Vagina (tissue), 2 donors: ENCODE measurements at regions not wholly inside any gene's neighbourhood (a gene's known extent, or its start where the extent isn't known, plus 50 kb on each side); places are given as distances from the start of the nearest gene placed in this dataset.

ENCODE experiments used
- DNase-seq, 2 donors: peaks; one replicate each; pipeline ENCODE4 v3.0.0-alpha.2; 2017; ENCODE audit errors: extremely low spot score in 2 of 2
- H3K27ac ChIP-seq: fragments of 200-600 bp; sonication (generic); one replicate; pipeline ENCODE4 v1.5.1; 2019
- H3K27me3 ChIP-seq: fragments of 200-600 bp; sonication (generic); one replicate; pipeline ENCODE4 v1.5.1; 2019
- H3K36me3 ChIP-seq, 2 donors: fragments of 200-600 bp; sonication (generic); one replicate each; pipeline ENCODE4 v1.5.1; 2017 to 2019
- H3K4me1 ChIP-seq: fragments of 200-600 bp; sonication (generic); one replicate; pipeline ENCODE4 v1.5.1; 2019
- H3K4me3 ChIP-seq, 2 donors: fragments of 200-600 bp; sonication (generic); 1 replicate in 1 of 2; 2 replicates in 1 of 2; pipeline ENCODE4 v1.5.1; 2016 to 2019
- H3K9me3 ChIP-seq: fragments of 200-600 bp; sonication (generic); one replicate; pipeline ENCODE4 v1.5.1; 2019
- CTCF ChIP-seq, 3 experiments: fragments of 450-650 bp in 2 of 3; fragments of 200-600 bp in 1 of 3; sonication (generic) in 1 of 3; IDR thresholded peaks; one replicate each; pipeline ENCODE4 v1.5.1; 2017 to 2019; ENCODE audit warnings: antibody characterized with exemption in 3 of 3, mild to moderate bottlenecking in 2 of 3, moderate library complexity in 2 of 3
- POLR2A ChIP-seq, 2 donors: fragments of 450-650 bp; IDR thresholded peaks; one replicate each; pipeline ENCODE4 v1.6.1; 2017; ENCODE audit warnings: antibody characterized with exemption in 2 of 2, mild to moderate bottlenecking in 2 of 2, moderate library complexity in 2 of 2
- POLR2AphosphoS5 ChIP-seq, 2 donors: sonication (generic); formaldehyde crosslinking; IDR thresholded peaks; one replicate each; pipeline ENCODE4 v1.9.0; 2017; ENCODE audit warnings: antibody characterized with exemption in 2 of 2, mild to moderate bottlenecking in 2 of 2, low read depth in 1 of 2; ENCODE audit not compliant: insufficient read depth in 1 of 2
- intact Hi-C: fragments of 100-400 bp; cut with DNase I; formaldehyde crosslinking; loops from one replicate; pipeline ENCODE4 v1.15.1; 2023

GRCh38 chr7:88485821-88486220 is 179.1 kb upstream of the STEAP4 start:
- intact Hi-C loops = no loop called here
- Histone ChIP-seq H3K36me3 (no peaks in the 10 kb centered on the region), H3K27ac (no peak overlapping the region), H3K4me3 (no peak overlapping the region), H3K4me1 (no peaks in the 10 kb centered on the region), H3K27me3 (no peaks in the 10 kb centered on the region), H3K9me3 (no peaks in the 10 kb centered on the region)
- TF ChIP-seq CTCF (IDR thresholded peaks at IDR 0.05) (no peak), POLR2AphosphoS5 (IDR thresholded peaks at IDR 0.05; ENCODE audit: insufficient read depth in 1 of 2, low read depth in 1 of 2) (no peak), POLR2A (IDR thresholded peaks at IDR 0.05) (no peak)
- no peak for DNase-seq

- TF ChIP-seq POLR2A (IDR thresholded peaks at IDR 0.05) (no peak), CTCF (IDR thresholded peaks at IDR 0.05) (no peak), POLR2AphosphoS5 (IDR thresholded peaks at IDR 0.05; ENCODE audit: insufficient read depth in 1 of 2, low read depth in 1 of 2) (no peak)
- H3K36me3 ChIP-seq = no peaks in the 10 kb centered on the region
- no peaks in the 10 kb centered on the region for H3K27me3 ChIP-seq
- intact Hi-C loops = no loop called here
- no peak overlapping the region for H3K4me3 ChIP-seq
- H3K4me1 ChIP-seq = no peaks in the 10 kb centered on the region
- DNase-seq = no peak
- no peak overlapping the region for H3K27ac ChIP-seq
- no peaks in the 10 kb centered on the region for H3K9me3 ChIP-seq
These were observed 177.9 kb upstream of the STEAP4 start for GRCh38 chr7:88484551-88484950.

- Histone ChIP-seq H3K36me3 (no peaks in the 10 kb centered on the region), H3K4me1 (no peaks in the 10 kb centered on the region), H3K9me3 (no peaks in the 10 kb centered on the region), H3K4me3 (no peak overlapping the region), H3K27me3 (no peaks in the 10 kb centered on the region), H3K27ac (no peak overlapping the region)
- intact Hi-C loops = no loop called here
- DNase-seq = no peak
- TF ChIP-seq CTCF (IDR thresholded peaks at IDR 0.05) (no peak), POLR2AphosphoS5 (IDR thresholded peaks at IDR 0.05; ENCODE audit: insufficient read depth in 1 of 2, low read depth in 1 of 2) (no peak), POLR2A (IDR thresholded peaks at IDR 0.05) (no peak)
These were observed 174.2 kb upstream of the STEAP4 start for GRCh38 chr7:88480896-88481295.

GRCh38 chr7:88480271-88480670 is 173.6 kb upstream of the STEAP4 start:
- Histone ChIP-seq H3K27me3 (no peaks in the 10 kb centered on the region), H3K9me3 (no peaks in the 10 kb centered on the region), H3K27ac (no peak overlapping the region), H3K36me3 (no peaks in the 10 kb centered on the region), H3K4me3 (no peak overlapping the region), H3K4me1 (no peaks in the 10 kb centered on the region)
- no peak for TF ChIP-seq POLR2A (IDR thresholded peaks at IDR 0.05)
- TF ChIP-seq CTCF (IDR thresholded peaks at IDR 0.05) = no peak
- no peak for TF ChIP-seq POLR2AphosphoS5 (IDR thresholded peaks at IDR 0.05; ENCODE audit: insufficient read depth in 1 of 2, low read depth in 1 of 2)
- intact Hi-C loops = no loop called here
- no peak for DNase-seq

GRCh38 chr7:88477976-88478375 is 171.3 kb upstream of the STEAP4 start:
- intact Hi-C loops = no loop called here
- DNase-seq = no peak
- H3K27me3 ChIP-seq = no peaks in the 10 kb centered on the region
- no peaks in the 10 kb centered on the region for H3K4me1 ChIP-seq
- H3K4me3 ChIP-seq = no peak overlapping the region
- no peak overlapping the region for H3K27ac ChIP-seq
- H3K9me3 ChIP-seq = no peaks in the 10 kb centered on the region
- TF ChIP-seq POLR2A (IDR thresholded peaks at IDR 0.05) (no peak), CTCF (IDR thresholded peaks at IDR 0.05) (no peak), POLR2AphosphoS5 (IDR thresholded peaks at IDR 0.05; ENCODE audit: insufficient read depth in 1 of 2, low read depth in 1 of 2) (no peak)
- H3K36me3 ChIP-seq = no peaks in the 10 kb centered on the region
